Lower lobe of right lung (tissue), 2 donors: ENCODE measurements at regions not wholly inside any gene's neighbourhood (a gene's known extent, or its start where the extent isn't known, plus 50 kb on each side); places are given as distances from the start of the nearest gene placed in this dataset.
A peak's percentile ranks its signal among the peaks of the same experiment; 100 is the strongest.

Source experiments
- ATAC-seq, 2 donors: fragments of 200-7000 bp; cut with Tn5 transposase; one replicate each; pipeline ENCODE4 v1.9.1; 2020 to 2022; ENCODE audit warnings: mild to moderate bottlenecking in 2 of 2, moderate library complexity in 2 of 2
- DNase-seq: peaks from one replicate; pipeline ENCODE4 v3.0.0-alpha.2; 2020
- H3K27ac ChIP-seq: fragments of 200-600 bp; one replicate; pipeline ENCODE4 v1.8.0; 2022
- H3K27me3 ChIP-seq: fragments of 200-600 bp; one replicate; pipeline ENCODE4 v1.8.0; 2022; ENCODE audit warnings: low read depth
- H3K36me3 ChIP-seq: fragments of 200-600 bp; one replicate; pipeline ENCODE4 v1.8.0; 2022; ENCODE audit warnings: mild to moderate bottlenecking
- H3K4me1 ChIP-seq: fragments of 200-600 bp; one replicate; pipeline ENCODE4 v1.8.0; 2022
- H3K4me3 ChIP-seq: fragments of 200-600 bp; one replicate; pipeline ENCODE4 v1.8.0; 2022; ENCODE audit warnings: mild to moderate bottlenecking
- H3K9me3 ChIP-seq: fragments of 200-600 bp; one replicate; pipeline ENCODE4 v1.8.0; 2022
- CTCF ChIP-seq: fragments of 200-600 bp; IDR thresholded peaks from one replicate; pipeline ENCODE4 v1.8.0; 2022; ENCODE audit warnings: antibody characterized with exemption, mild to moderate bottlenecking
- intact Hi-C: fragments of 100-400 bp; cut with DNase I; formaldehyde crosslinking; loops from one replicate; pipeline ENCODE4 v1.11.0; 2022
- donor health status: DM: no; HTN: yes; CAD: no; lungs with severe emphysema.

DNA sequence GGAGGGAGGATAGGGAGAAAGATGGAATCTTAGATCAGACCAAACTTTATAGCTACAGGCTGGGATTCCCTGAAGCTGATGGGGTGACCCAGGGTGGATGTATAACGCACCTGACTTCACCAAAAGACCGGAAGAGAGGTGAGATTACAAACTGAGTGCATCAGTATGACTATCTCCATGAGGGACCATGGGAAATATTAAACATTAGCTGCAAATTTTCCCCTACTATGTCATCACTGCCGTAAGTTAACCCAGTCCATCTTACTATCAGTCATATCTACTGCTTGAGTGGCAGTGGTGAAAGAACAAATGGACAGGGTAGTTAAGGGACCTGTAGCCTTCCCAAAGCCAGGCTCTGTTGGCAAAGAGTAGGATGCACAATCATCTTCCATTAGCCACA lies 368.3 kb downstream of the EFNA5 start:
- Histone ChIP-seq H3K36me3 (no peaks in the 10 kb centered on the region), H3K9me3 (no peaks in the 10 kb centered on the region), H3K4me1 (no peaks in the 10 kb centered on the region), H3K27me3 (no peaks in the 10 kb centered on the region), H3K4me3 (no peak overlapping the region), H3K27ac (no peak overlapping the region)
- DNase-seq, result no peak
- intact Hi-C loops, result no loop called here
- TF ChIP-seq CTCF, result no peak
- ATAC-seq, result no peak

DNA sequence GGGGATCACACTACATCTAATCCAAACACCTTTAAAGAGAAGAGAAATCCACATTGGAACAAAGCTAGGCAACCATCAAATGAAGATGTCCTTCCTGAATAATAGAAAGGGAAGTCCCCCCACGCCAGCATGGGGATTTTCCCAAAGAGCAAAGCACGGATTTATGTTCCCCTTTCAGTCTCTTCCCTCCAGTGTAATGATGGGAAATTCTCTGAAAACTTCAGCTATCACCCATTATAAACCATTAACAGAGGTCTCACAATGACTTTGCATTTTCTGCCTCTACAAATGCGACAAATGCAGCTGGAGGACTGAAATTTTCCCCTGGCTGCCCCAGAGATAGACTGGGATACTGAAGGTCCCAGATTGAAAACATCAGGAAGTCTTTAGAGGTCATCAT lies 368.7 kb downstream of the EFNA5 start:
- TF ChIP-seq CTCF, result no peak
- intact Hi-C loops, result no loop called here
- Histone ChIP-seq H3K4me1 (no peaks in the 10 kb centered on the region), H3K36me3 (no peaks in the 10 kb centered on the region), H3K27me3 (no peaks in the 10 kb centered on the region), H3K27ac (no peak overlapping the region), H3K4me3 (no peak overlapping the region), H3K9me3 (no peaks in the 10 kb centered on the region)
- no peak for ATAC-seq
- no peak for DNase-seq

DNA sequence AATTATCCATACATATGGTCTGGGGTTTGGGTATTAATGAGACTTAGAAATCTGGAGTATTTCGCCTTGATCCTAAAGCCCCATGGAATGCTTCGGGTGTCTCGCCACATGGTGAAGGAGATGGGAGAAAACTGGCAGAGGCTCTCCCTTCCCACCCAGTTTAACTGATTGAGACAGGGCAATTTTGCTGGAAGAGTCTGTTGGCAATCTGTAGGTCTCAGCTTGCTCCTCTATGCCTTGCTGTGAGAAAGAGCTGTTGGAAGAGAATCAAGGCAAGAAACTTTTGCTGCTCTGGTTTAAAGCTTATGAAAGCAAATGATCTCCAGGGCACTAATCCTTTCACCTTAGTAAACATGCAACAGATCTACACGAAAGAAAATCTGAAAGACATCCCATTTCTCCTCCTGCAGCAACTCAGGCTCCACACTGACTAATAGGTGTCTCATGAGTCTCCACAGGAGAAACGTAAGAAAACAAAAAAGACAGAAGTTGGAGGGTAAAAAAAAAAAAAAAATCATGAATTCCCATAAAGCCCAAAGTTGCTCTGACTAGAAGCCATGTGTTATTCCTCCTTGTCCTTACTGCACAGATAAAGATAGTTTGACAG lies 369.9 kb downstream of the EFNA5 start:
- Histone ChIP-seq H3K27me3 (no peaks in the 10 kb centered on the region), H3K9me3 (no peaks in the 10 kb centered on the region), H3K27ac (no peak overlapping the region), H3K4me1 (peaks cover 4% of the 10 kb centered on the region), H3K36me3 (no peaks in the 10 kb centered on the region), H3K4me3 (no peak overlapping the region)
- intact Hi-C loops, result no loop called here
- TF ChIP-seq CTCF, result no peak
- DNase-seq (no peak), ATAC-seq (no peak)

- no peaks in the 10 kb centered on the region for H3K36me3 ChIP-seq
- no peak overlapping the region for H3K27ac ChIP-seq
- no peak for TF ChIP-seq CTCF
- H3K4me3 ChIP-seq, result no peak overlapping the region
- DNase-seq, result no peak
- intact Hi-C loops, result no loop called here
- peaks cover 14% of the 10 kb centered on the region for H3K4me1 ChIP-seq
- H3K9me3 ChIP-seq, result no peaks in the 10 kb centered on the region
- peak in 1 of 2 donors; percentile 11 for ATAC-seq
- H3K27me3 ChIP-seq, result no peaks in the 10 kb centered on the region
Observed at GRCh38 chr5:107296572-107296971, 374.2 kb downstream of the EFNA5 start.

DNA sequence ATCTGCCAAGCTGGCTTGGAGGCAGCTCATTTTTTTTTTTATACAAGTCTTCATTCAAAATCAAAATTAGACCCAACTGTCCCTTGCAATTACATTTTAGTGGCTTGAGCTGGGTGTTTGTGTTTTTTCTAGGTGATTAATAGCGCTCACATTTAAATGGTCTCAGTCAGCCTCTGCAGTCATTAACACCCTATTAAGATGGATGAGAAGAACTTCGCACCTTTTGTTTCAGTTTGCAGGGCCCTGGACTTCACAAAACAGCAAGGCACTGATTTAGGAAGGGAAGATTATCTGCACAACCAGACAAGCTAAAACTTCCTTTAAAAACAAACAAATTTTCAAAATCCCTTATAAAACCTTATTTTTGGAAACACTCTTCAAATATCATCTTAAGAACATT lies 374.8 kb downstream of the EFNA5 start:
- Histone ChIP-seq H3K27me3 (no peaks in the 10 kb centered on the region), H3K27ac (no peak overlapping the region), H3K9me3 (no peaks in the 10 kb centered on the region), H3K4me1 (peaks cover 14% of the 10 kb centered on the region), H3K4me3 (no peak overlapping the region), H3K36me3 (no peaks in the 10 kb centered on the region)
- no peak for TF ChIP-seq CTCF
- intact Hi-C loops, result no loop called here
- ATAC-seq (no peak), DNase-seq (no peak)

DNA sequence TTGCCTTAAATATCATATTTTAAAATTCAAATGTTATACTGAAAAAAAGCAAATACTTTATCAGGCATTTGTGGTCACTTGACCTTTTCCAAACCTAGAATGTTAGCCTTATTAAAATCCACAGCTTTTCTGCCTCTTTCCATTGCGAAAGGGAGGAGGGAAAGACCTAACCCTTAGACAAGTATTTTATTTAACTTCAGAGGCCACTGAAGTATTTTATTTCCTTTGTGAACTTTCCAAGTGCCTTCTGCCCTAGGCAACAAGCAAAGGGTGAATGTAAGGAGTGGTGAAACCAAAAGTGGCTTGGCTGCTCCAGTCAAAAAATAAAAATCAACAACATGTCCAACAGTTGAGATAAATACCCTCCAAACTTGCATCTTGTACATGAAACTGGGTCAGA lies 376.1 kb downstream of the EFNA5 start:
- TF ChIP-seq CTCF, result no peak
- H3K4me3 ChIP-seq, result no peak overlapping the region
- peaks cover 14% of the 10 kb centered on the region for H3K4me1 ChIP-seq
- H3K36me3 ChIP-seq, result no peaks in the 10 kb centered on the region
- DNase-seq (no peak), ATAC-seq (peak; percentile 33 to 55)
- no peak overlapping the region for H3K27ac ChIP-seq
- H3K27me3 ChIP-seq, result no peaks in the 10 kb centered on the region
- no peaks in the 10 kb centered on the region for H3K9me3 ChIP-seq
- intact Hi-C loops, result no loop called here
